Peyer's patch (tissue), 4 donors: ENCODE measurements at regions not wholly inside any gene's neighbourhood (a gene's known extent, or its start where the extent isn't known, plus 50 kb on each side); places are given as distances from the start of the nearest gene placed in this dataset.

Experiments used
- DNase-seq, 3 donors: peaks; one replicate each; pipeline ENCODE4 v3.0.0-alpha.2; 2017 to 2019
- H3K27ac ChIP-seq, 4 donors: fragments of 200-600 bp; sonication (generic); one replicate each; pipeline ENCODE4 v1.5.1; 2016 to 2019
- H3K27me3 ChIP-seq, 2 donors: fragments of 200-600 bp; sonication (generic); one replicate each; pipeline ENCODE4 v1.5.1; 2019
- H3K36me3 ChIP-seq, 3 donors: fragments of 200-600 bp; sonication (generic); one replicate each; pipeline ENCODE4 v1.5.1; 2016 to 2019
- H3K4me1 ChIP-seq, 4 donors: fragments of 200-600 bp; sonication (generic); one replicate each; pipeline ENCODE4 v1.5.1; 2016 to 2019
- H3K4me3 ChIP-seq, 4 donors: fragments of 200-600 bp; sonication (generic); 1 replicate in 3 of 4; 2 replicates in 1 of 4; pipeline ENCODE4 v1.5.1; 2016 to 2019; ENCODE audit warnings: mild to moderate bottlenecking in 1 of 4
- H3K9me3 ChIP-seq, 4 donors: fragments of 200-600 bp; sonication (generic); one replicate each; pipeline ENCODE4 v1.5.1; 2016 to 2019; ENCODE audit warnings: mild to moderate bottlenecking in 1 of 4
- POLR2A ChIP-seq, 2 donors: fragments of 450-650 bp; IDR thresholded peaks; one replicate each; pipeline ENCODE4 v1.5.1; 2017; ENCODE audit warnings: antibody characterized with exemption in 2 of 2, mild to moderate bottlenecking in 2 of 2, moderate library complexity in 2 of 2
- small RNA-seq, 2 donors: library from RNA; depleted of rRNA; stranded (forward); fragments of <200 nt; gene quantifications; one replicate each; pipeline ENCODE3, GENCODE V24; 2016
- TF ChIP-seq, protein P1 (sequence below), 6 experiments: fragments of 450-650 bp in 4 of 6; fragments of 200-600 bp in 2 of 6; sonication (generic) in 1 of 6; IDR thresholded peaks; one replicate each; pipeline ENCODE4 v1.5.1; 2017 to 2019; ENCODE audit warnings: antibody characterized with exemption in 6 of 6, mild to moderate bottlenecking in 3 of 6, moderate library complexity in 1 of 6

DNA sequence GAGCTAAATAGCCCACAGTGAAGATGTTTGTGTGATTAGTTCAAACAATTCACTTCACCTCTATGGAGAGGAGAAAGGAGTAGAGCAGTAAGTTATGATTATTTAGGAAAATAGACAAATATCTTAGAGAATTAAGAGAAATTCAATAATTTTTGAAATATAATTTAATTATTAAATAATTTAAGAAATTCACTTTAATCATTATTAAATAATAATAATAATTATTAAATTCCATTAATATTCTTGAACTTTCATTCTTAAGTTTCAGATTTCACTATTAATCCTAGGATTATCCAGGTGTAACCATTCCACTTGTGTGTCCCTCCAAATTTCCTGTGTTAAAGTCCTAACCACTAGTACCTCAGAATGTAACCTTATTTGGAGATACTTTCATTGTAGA lies 58.9 kb upstream of the RGS18 start:
- no peak for DNase-seq
- H3K27ac ChIP-seq, result no peak overlapping the region
- no peaks in the 10 kb centered on the region for H3K27me3 ChIP-seq
- H3K36me3 ChIP-seq, result no peaks in the 10 kb centered on the region
- no peak overlapping the region for H3K4me3 ChIP-seq
- H3K9me3 ChIP-seq, result no peaks in the 10 kb centered on the region
- TF ChIP-seq, protein P1, sequence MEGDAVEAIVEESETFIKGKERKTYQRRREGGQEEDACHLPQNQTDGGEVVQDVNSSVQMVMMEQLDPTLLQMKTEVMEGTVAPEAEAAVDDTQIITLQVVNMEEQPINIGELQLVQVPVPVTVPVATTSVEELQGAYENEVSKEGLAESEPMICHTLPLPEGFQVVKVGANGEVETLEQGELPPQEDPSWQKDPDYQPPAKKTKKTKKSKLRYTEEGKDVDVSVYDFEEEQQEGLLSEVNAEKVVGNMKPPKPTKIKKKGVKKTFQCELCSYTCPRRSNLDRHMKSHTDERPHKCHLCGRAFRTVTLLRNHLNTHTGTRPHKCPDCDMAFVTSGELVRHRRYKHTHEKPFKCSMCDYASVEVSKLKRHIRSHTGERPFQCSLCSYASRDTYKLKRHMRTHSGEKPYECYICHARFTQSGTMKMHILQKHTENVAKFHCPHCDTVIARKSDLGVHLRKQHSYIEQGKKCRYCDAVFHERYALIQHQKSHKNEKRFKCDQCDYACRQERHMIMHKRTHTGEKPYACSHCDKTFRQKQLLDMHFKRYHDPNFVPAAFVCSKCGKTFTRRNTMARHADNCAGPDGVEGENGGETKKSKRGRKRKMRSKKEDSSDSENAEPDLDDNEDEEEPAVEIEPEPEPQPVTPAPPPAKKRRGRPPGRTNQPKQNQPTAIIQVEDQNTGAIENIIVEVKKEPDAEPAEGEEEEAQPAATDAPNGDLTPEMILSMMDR (IDR thresholded peaks at IDR 0.05), result no peak
- no peak for TF ChIP-seq POLR2A (IDR thresholded peaks at IDR 0.05)
- H3K4me1 ChIP-seq, result no peaks in the 10 kb centered on the region

DNA sequence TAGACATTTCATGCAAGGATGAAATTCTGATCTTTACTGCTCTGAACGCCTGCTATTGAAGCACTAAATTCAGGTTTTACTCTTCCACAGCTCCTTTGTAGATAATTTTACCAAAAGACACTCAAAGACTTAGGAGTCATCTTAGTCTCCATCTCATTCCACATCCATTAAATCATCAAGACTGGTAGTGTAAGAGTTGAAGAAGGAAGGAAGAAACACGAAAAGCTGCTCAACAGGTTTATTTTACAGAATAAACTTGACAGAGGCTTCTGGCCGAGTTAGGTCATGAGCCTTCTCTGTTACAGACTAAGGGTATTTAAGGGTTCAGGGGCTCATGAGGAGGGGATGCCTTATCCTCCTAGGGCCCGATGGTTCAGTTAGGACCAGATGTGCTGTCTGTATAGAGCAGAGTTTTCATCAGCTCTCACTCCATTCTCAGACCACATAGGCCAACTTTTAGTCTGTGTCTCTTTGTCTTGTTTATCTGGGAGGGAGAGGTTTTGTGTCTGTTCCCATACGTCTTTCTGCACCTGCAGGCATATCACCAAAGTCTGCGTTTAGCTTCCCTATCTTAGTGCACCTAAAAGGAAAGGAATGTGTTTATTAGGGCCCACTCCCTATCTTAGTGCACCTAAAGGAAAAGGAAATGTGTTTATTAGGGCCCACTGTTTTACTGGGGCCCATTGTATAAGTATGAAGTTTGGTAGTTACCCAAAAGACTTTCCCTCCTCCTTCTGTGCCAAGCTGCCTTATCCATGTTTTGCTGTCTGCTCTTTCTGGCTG lies 57.4 kb upstream of the RGS18 start:
- no peaks in the 10 kb centered on the region for H3K4me1 ChIP-seq
- no peak overlapping the region for H3K27ac ChIP-seq
- H3K9me3 ChIP-seq, result no peaks in the 10 kb centered on the region
- H3K27me3 ChIP-seq, result no peaks in the 10 kb centered on the region
- no peaks in the 10 kb centered on the region for H3K36me3 ChIP-seq
- no peak overlapping the region for H3K4me3 ChIP-seq
- TF ChIP-seq POLR2A (IDR thresholded peaks at IDR 0.05), result no peak
- TF ChIP-seq, protein P1 (IDR thresholded peaks at IDR 0.05), result no peak
- DNase-seq, result no peak

DNA sequence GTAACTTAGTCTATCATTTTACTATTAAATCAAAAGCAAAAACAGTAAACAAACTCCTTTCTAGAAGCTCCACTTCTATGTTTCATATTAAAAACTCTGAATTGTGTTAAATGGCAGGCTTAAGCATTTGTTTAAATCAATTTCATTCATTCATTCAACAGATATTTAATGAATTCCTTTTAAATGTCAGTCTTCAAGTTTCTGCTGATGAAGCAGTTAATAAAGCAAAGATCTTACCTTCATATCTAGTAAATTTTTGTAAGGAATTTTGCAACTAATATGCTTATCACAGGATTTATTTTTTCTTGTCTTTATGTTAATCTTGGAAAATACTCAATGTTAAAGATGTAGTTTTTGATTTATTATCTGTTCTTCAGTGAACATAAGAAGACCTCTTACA lies 54.1 kb upstream of the RGS18 start:
- no peak overlapping the region for H3K4me3 ChIP-seq
- H3K9me3 ChIP-seq, result no peaks in the 10 kb centered on the region
- no peak for TF ChIP-seq POLR2A (IDR thresholded peaks at IDR 0.05)
- TF ChIP-seq, protein P1 (IDR thresholded peaks at IDR 0.05), result no peak
- no peak for DNase-seq
- H3K27me3 ChIP-seq, result no peaks in the 10 kb centered on the region
- H3K36me3 ChIP-seq, result no peaks in the 10 kb centered on the region
- H3K4me1 ChIP-seq, result no peaks in the 10 kb centered on the region
- no peak overlapping the region for H3K27ac ChIP-seq

DNA sequence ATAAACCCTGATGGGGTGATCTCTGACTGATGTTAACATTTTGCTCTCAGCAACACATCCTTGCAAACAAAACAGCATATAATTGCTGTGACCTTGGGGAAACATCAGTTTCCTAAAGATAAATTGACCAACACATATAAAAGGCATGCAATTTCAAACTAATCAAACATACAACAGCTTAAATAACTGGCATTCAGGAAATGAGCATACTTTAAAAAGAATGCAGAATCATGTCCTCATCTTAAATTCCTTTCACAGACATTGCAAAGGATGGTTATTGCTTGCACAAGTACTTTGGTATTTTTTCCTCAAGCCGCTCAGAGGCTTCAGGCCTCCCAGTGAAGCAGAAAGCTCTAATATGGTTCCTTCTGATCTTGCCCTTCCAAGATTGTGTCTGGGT lies 53.4 kb upstream of the RGS18 start:
- H3K4me1 ChIP-seq, result no peaks in the 10 kb centered on the region
- no peak for TF ChIP-seq POLR2A (IDR thresholded peaks at IDR 0.05)
- TF ChIP-seq, protein P1 (IDR thresholded peaks at IDR 0.05), result no peak
- H3K9me3 ChIP-seq, result no peaks in the 10 kb centered on the region
- no peak for DNase-seq
- no peak overlapping the region for H3K27ac ChIP-seq
- H3K36me3 ChIP-seq, result no peaks in the 10 kb centered on the region
- no peak overlapping the region for H3K4me3 ChIP-seq
- H3K27me3 ChIP-seq, result no peaks in the 10 kb centered on the region

DNA sequence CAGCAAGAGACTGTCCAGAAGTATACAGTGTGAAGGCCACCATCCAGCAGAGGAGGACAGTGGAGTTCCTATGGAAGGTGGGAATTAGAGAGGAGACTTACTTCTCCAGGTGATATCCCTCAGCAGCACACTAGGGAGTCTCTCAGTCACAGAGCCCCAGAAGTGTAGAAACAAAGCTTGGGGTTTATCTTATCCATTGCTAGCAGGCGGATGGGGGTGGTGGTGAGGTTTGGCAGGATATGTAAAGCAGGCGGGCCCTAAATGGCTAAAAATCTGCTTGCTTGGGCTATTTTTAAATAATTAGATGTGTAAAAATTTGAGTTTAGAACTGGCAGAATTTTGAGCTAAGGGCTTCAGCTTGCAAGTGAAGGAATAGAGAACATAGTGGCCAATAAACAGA lies 50.1 kb upstream of the RGS18 start:
- TF ChIP-seq POLR2A (IDR thresholded peaks at IDR 0.05), result no peak
- TF ChIP-seq, protein P1 (IDR thresholded peaks at IDR 0.05), result no peak
- no peaks in the 10 kb centered on the region for H3K9me3 ChIP-seq
- no peaks in the 10 kb centered on the region for H3K36me3 ChIP-seq
- H3K4me3 ChIP-seq, result no peak overlapping the region
- H3K27me3 ChIP-seq, result no peaks in the 10 kb centered on the region
- DNase-seq, result no peak
- no peak overlapping the region for H3K27ac ChIP-seq
- H3K4me1 ChIP-seq, result no peaks in the 10 kb centered on the region

Small RNA genes lying in the stretch of these regions (small RNA-seq; reads per million reads assigned to genes)
- gene AL139135.1 (0 reads per million in 2 donors), gene AL713866.2 (0 reads per million in 2 donors)
